ENCODE measurements at regions not wholly inside any gene's neighbourhood (a gene's known extent, or its start where the extent isn't known, plus 50 kb on each side); places are given as distances from the start of the nearest gene placed in this dataset.

- no peak overlapping the region for H2AFZ ChIP-seq (replicated peaks; ENCODE audit: low read length, poor library complexity)
- peak overlapping the region; percentile 26 for H2AK9ac ChIP-seq (replicated peaks; ENCODE audit: low read depth, low read length, poor library complexity)
- in situ Hi-C loops (cut with MboI; ENCODE audit: low sequenced_read_pairs) (no loop called here), intact Hi-C loops (cut with micrococcal nuclease) (no loop called here), dilution Hi-C loops (cut with HindIII; ENCODE audit: low sequenced_read_pairs, unreplicated experiment) (no loop called here)
- H3K4me1 ChIP-seq (ENCODE audit: control insufficient read depth, insufficient read depth, low read length): 0 out of 2 replicates have a peak, but pooled peaks cover 2% of the 10 kb centered on the region
- no peak overlapping the region for H3K18ac ChIP-seq (ENCODE audit: low read depth, low read length)
- no peak overlapping the region for H3K4ac ChIP-seq (ENCODE audit: low read depth, low read length)
- no peak overlapping the region for H3K23ac ChIP-seq (ENCODE audit: low read depth, low read length)
- H2BK20ac ChIP-seq (ENCODE audit: low read depth, low read length): no peak overlapping the region
- H3K27ac ChIP-seq (ENCODE audit: insufficient read depth, low read length): no peak overlapping the region
- H4K8ac ChIP-seq (ENCODE audit: low read depth in 2 of 2, low read length in 2 of 2): no peak overlapping the region
- no peak for TF ChIP-seq RFX5 (IDR thresholded peaks at IDR 0.05; ENCODE audit: low read depth, low read length)
- TF ChIP-seq RAD21 (IDR thresholded peaks at IDR 0.05; ENCODE audit: low read length): no peak
- TF ChIP-seq FOS (IDR thresholded peaks at IDR 0.05; ENCODE audit: low read depth, low read length): no peak
- no peak for TF ChIP-seq CHD1 (IDR thresholded peaks at IDR 0.05; ENCODE audit: low read depth, low read length)
- no peak for TF ChIP-seq CTCF (conservative IDR thresholded peaks at IDR 0.05; ENCODE audit: low read depth, low read length)
- no peak for TF ChIP-seq USF2 (IDR thresholded peaks at IDR 0.05; ENCODE audit: low read depth, low read length)
- no peak for TF ChIP-seq RCOR1 (IDR thresholded peaks at IDR 0.05; ENCODE audit: insufficient replicate concordance, low read length)
- no peak for TF ChIP-seq MAFK (IDR thresholded peaks at IDR 0.05; ENCODE audit: low read depth, low read length)
- TF ChIP-seq BHLHE40 (IDR thresholded peaks at IDR 0.05; ENCODE audit: low read depth, low read length): no peak
- no peak for TF ChIP-seq MXI1 (IDR thresholded peaks at IDR 0.05; ENCODE audit: borderline replicate concordance, low read depth, low read length)
- H3K27me3 ChIP-seq (ENCODE audit: control insufficient read depth, insufficient read depth, low read length): no peaks in the 10 kb centered on the region
- no peak overlapping the region for H2AK5ac ChIP-seq (ENCODE audit: low read depth, low read length)
- BruUV-seq (replicated peaks): no TSS peak
- no peaks in the 10 kb centered on the region for H4K20me1 ChIP-seq (ENCODE audit: insufficient read depth, low read length)
- H3K4me2 ChIP-seq (ENCODE audit: low read depth, low read length): no peak overlapping the region
- no peak overlapping the region for H3K14ac ChIP-seq (replicated peaks; ENCODE audit: low read depth, low read length)
- 100% methylated on average over 2 of the region's 22 CpGs; no CpG with 5 or more reads in 1 of the 2 experiments for WGBS, 2 experiments (ENCODE audit: extremely low coverage in 2 of 2, insufficient read length in 1 of 2)
- ATAC-seq (ENCODE audit: low read depth): no peak
- ChIA-PET POLR2A (ENCODE audit: unreplicated experiment) (no interaction called here), CTCF (no interaction called here)
- H2BK120ac ChIP-seq (ENCODE audit: low read depth, low read length): no peak overlapping the region
- no peak overlapping the region for H3K9ac ChIP-seq (ENCODE audit: low read depth, low read length)
- no peaks in the 10 kb centered on the region for H3K36me3 ChIP-seq (ENCODE audit: control insufficient read depth, insufficient read depth, low read length)
- H3K79me1 ChIP-seq (ENCODE audit: low read depth in 1 of 2, low read length in 2 of 2): no peaks in the 10 kb centered on the region
- no peak overlapping the region for H3K56ac ChIP-seq (ENCODE audit: extremely low read depth, insufficient read depth, low read length)
- no peak overlapping the region for H3K4me3 ChIP-seq (ENCODE audit: insufficient read depth, low read depth, low read length)
- DNase-seq: no peak
- H2BK15ac ChIP-seq (ENCODE audit: low read depth, low read length): no peak overlapping the region
- H3K9me1 ChIP-seq (ENCODE audit: insufficient read depth, low read length): no peaks in the 10 kb centered on the region
- H4K5ac ChIP-seq (ENCODE audit: low read depth, low read length): no peak overlapping the region
- no peaks in the 10 kb centered on the region for H3K9me3 ChIP-seq (ENCODE audit: control insufficient read depth, insufficient read depth, low read length)
- H4K91ac ChIP-seq (ENCODE audit: insufficient read depth, low read depth, low read length): no peak overlapping the region
- H2BK5ac ChIP-seq (ENCODE audit: low read depth, low read length, poor library complexity, severe bottlenecking): no peak overlapping the region
Measured at GRCh38 chr22:47304191-47304831, 541.9 kb downstream of the TBC1D22A start.

Data from IMR-90 (cell line).